Hematopoietic multipotent progenitor cell treated with erythropoietin and hydrocortisone succinate and interleukin-3 and kit ligand, for 4 days (in vitro differentiated cells): ENCODE measurements at regions not wholly inside any gene's neighbourhood (a gene's known extent, or its start where the extent isn't known, plus 50 kb on each side); places are given as distances from the start of the nearest gene placed in this dataset.

Experiments
- DNase-seq: peaks from one replicate; pipeline ENCODE4 v3.0.0-alpha.2; 2015

DNA sequence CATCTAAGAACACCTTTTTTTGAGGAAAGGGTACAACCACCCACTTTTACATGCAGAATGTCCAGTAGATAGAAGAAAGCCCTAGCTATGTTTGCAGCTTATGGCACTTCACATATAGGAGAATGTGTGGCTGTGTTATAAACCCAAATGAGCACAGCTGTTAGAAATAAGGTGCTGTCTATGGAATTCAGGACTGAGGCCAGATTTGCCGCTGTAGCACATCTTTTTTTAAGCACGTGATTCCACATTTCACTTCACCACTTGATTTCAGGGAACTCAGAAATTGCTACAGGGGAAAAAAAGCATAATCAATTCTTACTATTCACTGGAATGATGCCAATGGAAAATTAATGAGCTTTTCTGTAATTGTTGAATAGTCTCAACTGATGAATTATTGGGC is 147.2 kb upstream of the ADAMTS5 start:
- DNase-seq: no peak

DNA sequence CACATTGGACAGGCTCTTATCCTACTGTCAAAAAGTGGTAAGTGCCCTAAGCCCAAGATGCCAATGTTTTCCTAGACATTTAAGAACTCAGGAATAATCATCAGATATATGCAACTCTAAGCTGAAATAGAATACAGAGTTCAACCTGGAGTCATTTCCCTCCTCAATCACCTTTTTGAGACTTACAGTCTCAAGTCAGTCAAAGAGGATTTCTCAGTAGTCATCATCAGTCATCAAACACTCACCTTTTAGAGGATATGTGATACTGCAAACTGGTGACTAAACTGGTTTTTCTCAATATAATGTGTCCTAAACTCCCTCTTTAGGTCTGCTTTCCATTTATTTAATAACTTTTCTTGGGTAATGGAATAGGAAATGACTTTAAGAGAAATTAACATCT is 145.3 kb upstream of the ADAMTS5 start:
- no peak for DNase-seq

DNA sequence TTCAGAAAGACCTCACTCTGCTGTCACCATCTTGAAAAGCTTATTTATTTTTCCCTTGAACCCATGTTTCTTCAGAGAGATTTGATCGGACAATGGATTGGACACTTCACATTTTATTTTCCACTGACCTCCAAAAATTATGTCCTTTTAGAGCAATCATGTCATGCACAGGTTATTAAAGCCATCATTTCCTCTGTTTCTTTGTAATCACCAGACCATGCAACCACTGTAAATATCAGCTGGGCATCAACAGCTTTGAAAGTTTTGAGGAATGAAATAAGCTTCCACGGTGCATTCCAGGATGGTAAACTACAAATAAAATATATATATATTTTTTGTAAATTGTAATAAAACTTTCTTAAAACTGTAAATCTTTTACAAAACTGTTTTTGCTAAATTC is 144.1 kb upstream of the ADAMTS5 start:
- no peak for DNase-seq

DNA sequence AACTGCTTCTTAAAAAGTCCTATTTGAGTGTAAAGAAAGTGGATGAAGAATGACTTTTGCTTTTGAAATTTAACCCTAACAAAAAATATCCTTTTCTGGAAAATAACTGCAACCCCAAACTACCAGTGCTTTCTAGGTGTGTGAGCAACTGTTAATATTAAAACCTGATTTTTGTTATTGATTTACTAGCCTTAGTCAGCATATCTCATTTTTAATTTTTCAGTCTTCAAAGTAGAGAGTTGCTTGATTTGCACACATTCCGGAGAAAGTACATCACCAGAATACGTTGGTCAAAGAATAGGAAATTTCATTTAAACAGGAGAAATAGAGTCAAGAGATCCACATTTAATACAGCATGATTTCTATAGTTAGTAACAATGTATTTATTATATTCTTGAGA is 141.8 kb upstream of the ADAMTS5 start:
- DNase-seq: no peak

DNA sequence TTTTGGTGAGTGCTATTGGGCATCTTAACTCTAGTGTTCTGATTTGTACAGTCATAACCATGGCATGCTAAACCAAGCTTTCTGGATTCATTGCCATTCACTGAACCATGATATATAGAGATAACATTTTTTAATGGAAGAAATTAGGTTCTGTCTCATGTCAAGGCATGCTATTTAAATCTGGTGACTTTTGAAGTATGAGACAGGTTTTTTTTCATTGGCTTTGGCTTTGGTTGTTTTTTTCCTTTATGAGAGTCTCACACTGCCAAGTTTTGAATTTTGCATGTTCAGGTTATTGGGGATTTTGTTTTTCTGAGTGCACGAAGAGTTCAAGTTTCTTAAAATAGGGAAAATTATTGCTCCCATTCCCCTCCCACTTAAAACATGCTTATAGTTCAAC is 141.3 kb upstream of the ADAMTS5 start:
- DNase-seq: no peak

DNA sequence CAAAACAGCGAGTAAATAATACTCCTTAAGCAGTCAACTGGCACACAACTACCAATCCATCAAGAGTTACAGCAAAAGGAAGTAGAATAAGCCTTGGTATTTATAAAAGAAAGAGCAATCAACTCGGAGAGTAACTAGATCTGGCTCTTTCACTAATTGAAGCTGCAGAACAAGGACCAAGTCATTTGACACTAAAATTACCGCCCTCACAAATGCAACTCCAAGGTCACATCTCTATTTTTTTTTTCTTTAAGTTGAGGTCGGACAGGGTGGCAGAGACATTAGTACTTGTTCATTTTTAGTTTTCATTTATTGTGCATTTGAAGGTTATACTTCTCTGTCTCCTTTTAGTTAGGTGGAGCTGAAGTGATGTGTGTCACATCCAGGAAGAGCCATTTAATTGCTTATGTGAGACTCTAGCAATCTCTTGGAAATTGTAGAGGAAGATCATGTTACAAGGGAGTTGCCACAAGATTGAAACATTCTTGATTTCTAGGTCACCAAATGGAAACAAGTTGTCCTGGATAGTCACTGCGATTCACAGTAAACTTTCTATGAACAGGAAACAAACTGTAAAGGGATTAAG is 138.1 kb upstream of the ADAMTS5 start:
- DNase-seq: no peak

DNA sequence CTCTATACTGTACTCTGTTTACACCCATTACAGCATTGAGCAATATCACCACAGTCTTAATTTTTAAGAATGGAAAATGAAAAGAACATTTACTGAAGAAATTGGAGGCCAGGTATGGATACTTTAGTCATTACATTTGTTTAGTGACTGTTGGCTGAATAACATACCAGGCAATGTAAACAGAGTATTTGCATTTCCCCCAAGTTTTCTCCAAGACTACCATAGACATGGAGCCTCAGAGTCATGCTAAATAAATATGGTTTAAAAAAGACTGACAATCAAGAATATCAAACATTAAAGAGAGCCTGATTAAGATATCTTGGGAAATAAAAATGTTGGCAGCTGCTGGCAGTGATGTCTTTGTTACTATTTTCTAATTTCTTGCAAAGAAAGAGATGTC is 136.9 kb upstream of the ADAMTS5 start:
- DNase-seq: no peak

DNA sequence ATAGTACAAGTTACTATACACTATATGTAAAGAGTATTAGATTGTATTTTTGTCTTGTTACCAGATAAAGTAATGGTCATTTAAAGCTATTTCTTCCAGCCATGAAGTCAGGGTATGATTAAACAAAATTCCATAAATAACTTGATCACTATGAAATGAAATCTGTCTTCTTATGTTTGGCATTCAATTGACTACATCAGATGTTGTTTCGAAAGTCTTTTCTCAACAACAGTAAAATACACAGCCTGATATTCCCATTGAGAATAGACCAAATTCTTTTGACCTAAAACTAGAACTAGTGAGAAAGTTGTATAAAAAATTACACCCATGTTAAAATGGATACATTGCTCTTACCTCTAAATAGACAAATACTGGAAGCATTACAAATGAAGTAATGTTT is 134.6 kb upstream of the ADAMTS5 start:
- DNase-seq: no peak

DNA sequence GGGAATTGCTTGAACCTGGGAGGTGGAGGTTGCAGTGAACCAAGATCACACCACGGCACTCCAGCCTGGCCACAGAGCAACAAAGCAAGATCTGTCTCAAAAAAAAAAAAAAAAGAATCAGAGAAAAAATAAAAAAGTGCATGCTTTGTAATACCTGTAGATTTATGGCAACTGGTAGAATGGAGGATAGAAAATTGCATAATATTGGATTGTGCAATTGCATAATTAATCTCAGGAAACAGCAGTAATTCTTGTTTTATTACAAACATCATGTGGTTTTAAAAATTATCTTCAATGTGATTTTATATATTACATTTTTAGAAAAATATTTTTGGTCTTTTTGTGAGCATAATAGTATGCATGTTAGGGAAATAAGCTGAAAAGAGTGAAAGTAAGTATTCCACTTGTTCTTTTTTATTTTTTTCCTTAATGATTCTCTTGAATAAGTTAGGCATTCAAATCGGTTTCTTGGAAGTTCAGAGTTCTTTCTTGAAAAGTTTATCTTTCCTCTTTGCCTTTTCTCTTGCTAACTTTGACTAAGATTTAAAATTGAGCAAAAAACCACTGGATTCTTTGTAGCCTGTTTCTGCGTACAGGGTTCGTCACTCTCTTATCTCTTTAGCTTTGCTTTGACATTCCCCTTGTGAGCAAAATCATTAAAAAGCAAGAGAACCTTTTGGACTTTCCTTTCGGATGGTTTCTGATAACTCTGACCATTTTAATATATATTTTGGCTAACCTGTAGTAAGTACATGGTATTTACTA is 127.5 kb upstream of the ADAMTS5 start:
- no peak for DNase-seq

DNA sequence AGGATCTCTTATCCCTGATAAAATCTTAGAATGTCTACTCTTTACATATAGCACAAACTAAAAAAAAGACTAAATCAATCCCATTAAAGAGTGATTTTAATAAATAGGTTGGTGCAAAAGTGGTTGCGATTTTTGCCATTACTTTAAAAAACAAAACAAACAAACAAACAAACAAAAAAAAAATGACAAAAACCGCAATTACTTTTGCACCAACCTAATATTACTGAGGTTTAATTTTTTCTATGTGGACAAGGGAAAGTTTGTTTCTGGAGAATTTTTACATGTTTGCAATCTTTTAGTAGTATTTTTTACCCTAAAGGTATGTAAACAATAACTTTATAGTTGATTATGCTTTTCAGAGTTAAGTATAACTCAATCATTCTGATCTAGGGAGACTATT is 119.7 kb upstream of the ADAMTS5 start:
- no peak for DNase-seq

DNA sequence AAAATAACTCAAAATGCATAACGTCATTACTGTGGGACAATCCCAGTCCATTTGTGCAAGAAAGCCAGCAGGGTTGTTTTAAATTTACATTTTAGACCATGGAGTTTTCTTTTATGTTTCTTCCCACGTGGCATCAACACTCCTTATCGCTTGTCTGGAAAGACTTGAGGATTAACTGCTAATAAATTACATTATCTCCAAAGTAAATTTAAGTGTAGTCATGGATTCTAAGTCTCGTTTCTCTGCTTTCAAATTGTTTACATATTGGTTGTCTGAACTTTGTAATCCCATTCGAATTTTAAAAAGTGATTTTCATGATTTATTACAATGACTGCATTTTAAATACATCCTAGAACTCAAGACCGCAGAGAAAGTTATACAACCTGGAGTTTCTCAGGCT is 119.3 kb upstream of the ADAMTS5 start:
- no peak for DNase-seq

DNA sequence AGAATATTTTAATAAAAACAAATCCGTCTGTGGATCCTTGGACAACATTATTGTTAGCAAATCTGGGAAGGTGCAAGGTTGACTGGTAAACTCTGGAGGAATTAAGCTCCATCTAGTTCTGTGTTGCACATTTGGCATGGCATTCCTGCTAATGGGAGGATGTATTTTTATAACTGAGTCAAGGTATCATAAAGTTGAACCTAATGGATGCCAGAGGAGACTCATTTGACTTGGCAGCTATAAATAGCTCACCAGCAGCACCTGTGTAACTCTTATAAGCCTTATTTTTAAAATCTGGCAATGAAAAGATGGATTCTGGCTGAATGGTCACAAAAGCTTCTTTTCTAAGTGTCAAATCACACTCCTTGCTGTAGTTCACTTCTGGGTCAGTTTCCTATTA is 118.5 kb upstream of the ADAMTS5 start:
- DNase-seq: no peak

DNA sequence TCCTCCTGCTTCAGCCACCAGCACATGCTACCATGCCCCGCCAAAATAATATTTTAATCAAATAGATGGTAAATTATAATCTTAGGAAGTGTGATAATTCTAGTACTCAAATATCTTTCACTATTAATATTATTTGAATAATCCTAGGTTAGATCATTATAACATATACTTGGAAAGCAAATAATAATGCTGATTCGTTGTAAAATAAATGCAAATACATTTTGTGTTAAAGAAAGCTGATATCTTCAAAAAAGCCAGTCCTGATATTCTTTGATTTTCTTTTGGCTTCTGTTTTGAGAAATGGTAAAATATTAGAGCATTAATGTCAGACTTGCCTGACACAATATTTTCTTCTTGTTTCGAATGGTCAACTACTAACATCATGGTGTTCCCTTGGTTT is 116.3 kb upstream of the ADAMTS5 start:
- no peak for DNase-seq

DNA sequence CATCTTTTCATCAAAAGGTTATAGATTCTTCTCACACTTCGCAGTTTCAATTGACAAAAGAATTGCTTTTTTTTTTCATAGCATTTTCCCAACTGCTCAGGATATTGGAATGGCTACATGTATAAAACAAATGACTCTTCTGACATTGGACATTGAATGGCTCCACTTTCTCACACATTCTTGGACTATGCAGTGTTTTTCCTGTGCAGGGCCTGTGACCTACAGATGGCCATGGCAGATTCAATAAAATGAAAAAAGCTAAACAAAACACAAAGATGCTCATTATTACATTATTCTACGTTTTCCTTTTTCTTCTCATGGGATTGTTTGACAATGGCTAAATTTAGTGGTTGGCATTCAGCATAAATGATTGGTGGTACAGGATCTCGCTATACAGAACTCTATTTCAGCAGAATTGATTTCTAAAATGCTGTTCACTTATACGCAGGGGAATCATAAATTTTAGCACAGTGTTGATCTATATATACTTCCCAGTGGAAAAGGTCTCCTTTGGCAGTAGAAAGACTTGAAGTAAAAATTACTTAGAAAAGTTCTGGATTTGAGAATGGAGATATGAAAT is 115.6 kb upstream of the ADAMTS5 start:
- DNase-seq: no peak

DNA sequence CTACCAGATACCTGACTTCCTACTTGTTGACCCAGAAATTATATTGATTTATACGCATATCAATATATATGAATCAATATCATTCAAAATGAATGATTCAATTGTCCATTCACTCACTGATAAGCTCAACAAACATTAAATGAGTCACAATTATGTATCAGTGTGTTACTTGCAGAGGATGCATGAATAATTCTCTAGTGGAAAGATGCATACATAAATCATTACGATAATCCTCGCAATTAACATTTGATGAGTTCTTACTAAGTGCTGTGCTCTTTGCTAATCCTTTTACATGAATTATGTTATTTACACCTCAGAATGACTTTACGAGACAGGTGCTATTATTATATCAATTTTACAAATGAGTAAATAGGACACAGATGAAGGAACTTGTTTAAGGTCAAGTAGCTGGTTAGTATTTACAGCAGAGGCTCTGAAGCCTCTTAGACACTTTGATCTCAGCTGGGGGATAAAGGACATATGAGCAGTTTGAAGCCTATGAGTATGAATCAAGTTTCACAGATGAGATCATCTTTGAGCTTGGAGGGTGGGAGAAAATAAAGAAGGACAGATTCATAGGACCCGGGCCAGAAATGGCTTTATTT is 112.8 kb upstream of the ADAMTS5 start:
- no peak for DNase-seq

DNA sequence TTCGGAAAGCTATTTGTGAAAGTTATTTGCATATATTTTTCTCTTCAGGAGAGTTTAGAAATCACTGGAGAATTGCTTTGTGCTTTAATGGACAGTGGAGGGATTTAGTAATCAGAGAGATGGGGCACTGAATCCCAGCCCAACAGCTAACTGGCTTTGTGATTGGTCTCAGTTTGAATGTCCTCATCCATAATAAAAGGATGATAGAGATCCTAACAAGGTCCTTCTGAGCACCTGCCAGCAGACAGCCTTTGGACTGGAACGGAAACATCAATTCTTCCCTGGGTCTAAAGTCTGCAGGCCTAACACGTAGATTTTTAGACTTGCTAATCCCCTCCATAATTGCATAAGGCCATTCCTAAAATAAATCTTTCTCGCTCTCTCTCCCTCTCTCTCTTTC is 112.0 kb upstream of the ADAMTS5 start:
- no peak for DNase-seq

DNA sequence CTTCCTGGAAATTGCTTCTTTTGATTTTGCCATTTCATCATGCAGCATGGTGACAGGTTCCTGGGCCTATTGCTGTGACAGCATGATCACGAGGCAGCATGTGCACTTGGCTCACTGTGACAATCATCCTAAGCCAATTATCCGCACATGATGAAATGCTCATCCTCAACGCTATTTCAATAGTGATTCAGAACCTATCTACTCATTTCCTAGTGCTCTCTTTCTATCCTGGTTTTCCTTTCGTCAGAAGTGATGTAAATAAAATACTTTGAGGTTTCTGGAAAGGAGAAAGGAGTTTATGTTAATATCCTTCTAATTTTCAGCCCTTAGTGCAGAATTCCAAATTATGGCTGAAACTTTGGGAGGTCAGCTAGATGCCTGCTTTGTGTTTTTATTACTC is 110.6 kb upstream of the ADAMTS5 start:
- DNase-seq: no peak

DNA sequence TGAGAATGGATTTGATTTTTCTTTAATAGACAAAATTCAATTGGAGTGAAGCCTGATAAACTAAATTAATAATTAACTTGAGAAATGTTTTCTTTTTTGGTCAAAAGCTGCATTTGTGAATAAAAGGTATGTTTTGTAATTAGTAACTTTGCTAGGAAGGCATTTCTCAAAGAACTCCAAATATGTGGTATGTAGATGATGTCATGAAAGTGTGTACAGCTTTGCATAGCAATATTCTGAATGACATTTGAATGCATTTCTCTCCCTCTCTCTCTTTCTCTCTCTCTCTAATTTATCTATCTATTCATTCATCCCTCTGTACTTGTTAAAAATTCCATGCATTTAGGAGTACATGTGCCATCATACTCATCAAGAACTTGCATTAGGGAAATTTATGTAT is 109.1 kb upstream of the ADAMTS5 start:
- DNase-seq: no peak

DNA sequence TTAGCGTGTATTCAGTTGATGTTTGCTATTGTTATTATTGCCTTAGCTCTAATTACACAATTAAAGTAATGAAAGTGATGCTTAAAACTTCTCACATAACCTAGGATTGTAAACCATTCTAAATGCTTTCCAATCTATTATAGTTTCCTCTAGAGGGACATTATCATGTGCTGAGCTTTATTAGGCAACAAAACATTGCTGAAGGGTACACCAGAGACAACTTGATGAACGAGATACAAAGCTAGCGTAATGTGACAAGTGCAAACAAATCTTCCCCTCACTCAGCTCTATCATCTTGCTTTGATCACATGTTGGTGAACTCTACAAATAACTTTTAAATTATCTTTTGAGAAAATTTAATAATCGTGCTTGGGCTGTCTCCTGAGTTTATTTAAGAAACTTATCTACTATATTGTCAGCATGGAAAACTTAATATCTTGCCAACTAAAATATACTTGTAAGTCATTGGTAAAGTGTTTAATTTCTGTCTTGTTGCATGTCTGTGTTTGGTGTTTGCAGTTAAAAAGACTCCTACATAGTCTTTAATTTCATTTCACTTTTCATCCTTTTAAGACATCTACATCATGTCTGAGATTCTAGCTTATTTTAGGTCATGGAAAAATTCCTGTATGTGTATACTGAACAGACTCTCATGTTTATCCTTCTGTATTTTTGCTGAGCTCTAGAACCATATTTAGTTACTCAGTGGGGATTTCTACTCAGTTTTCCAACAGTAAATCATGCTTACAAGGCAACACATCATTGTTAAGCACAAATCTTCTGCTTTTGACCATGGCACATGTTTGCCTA is 104.2 kb upstream of the ADAMTS5 start:
- DNase-seq: no peak

DNA sequence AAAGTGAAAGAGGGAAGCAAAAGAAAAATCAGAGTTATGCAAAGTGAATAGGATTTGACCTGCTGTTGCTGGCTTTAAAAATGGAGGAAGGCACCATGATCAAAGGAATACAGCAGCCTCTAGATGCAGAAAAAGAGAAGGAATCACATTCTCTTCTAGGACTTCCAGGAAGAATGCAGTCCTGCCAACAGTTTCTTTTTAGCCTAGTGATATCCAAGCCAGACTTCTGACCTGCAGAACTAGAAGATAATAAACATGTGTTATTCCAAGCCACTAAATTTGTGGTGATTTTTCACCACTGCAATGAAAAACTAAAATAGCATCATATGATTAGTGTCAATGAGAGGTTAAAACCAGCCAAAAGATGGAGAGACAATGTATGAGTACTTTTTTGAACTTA is 101.9 kb upstream of the ADAMTS5 start:
- DNase-seq: no peak

DNA sequence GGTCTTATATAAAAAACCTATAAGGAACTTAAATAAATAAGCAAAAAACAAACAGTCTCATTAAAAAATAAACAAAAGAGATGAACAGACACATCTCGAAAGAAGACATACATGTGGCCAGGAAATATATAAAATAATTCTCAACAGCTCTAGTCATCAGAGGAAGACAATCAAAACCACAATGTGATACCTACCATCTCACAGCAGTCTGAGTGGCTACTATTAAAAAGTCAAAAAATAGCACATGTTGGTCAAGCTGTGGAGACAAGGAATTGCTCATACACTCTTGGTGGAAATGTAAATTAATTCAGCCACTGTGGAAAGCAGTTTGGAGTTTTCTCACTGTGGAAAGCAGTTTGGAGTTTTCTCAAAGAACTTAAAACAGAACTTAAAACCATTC is 100.3 kb upstream of the ADAMTS5 start:
- DNase-seq: no peak

DNA sequence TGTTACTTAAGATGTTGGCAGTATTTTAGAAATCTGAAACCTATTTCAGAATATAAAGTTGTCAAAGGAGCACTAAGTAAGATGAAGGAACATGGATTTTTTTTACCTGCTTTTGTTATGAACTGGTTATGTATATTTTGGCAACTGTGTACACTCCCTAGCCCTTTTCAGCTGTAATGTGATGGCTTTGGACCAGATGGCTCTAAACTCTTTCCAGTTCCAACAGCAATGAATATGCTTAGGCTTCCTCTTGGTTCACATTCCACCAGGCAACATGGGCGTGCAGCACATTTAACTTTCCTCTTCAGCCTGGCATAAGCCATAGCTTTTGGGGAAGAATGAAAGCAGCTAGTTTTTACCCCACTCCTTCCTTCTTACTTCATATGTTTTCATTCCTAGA is 95.6 kb upstream of the ADAMTS5 start:
- no peak for DNase-seq

DNA sequence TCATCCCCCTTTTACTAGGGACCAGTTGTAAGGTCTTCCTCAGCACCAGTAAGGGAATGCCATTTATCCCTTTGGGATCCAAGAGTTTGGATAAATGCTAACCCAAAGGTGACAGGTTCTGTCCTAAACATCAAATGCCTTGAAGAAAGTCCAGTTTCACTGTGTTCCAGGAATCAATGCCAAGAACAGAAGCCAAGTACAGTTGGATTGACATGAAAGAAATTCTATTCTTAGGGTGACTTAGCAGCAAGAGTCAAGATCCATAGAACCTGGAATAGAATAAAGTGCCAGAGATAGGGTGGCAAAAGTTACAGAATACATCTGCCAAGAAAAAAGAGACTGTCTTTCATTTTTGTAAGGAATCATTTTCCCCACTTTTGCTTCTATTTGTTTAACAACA is 94.9 kb upstream of the ADAMTS5 start:
- no peak for DNase-seq

DNA sequence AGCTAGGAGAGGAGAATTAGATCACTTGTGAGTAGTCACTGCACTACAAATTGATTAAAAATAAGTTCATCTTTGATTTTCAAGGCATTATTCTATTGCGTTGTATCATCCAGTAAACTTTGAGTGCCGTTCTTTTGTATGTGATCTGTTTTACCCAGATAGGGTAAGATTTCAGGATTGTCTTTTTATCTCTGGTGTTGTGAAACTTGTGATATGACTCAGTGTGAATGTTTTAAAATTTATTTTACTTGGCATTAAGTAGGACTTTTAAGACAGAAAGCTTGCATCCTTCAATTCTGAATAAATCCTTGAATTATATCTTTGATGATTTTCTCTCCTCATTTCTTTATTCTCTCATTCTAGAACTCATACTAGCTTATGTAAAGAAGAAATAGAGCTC is 93.3 kb upstream of the ADAMTS5 start:
- no peak for DNase-seq
